HepG2 (cell line): ENCODE measurements at regions not wholly inside any gene's neighbourhood (a gene's known extent, or its start where the extent isn't known, plus 50 kb on each side); places are given as distances from the start of the nearest gene placed in this dataset.

Experiments
- CBX1 ChIP-seq: IDR thresholded peaks from one replicate; pipeline ENCODE4 v1.6.1; 2016; ENCODE audit warnings: antibody characterized with exemption, low read depth
- CEBPZ ChIP-seq: IDR thresholded peaks from 2 replicates; pipeline ENCODE4 v1.6.1; 2012; ENCODE audit warnings: low read length, improper control_type of control experiment
- CTCF ChIP-seq: sonication (generic); formaldehyde crosslinking; IDR thresholded peaks from 2 replicates; pipeline ENCODE4 v1.5.0; 2020; ENCODE audit warnings: mild to moderate bottlenecking, missing genetic modification reagents, moderate library complexity
- FOXK2 ChIP-seq: fragments of 450-650 bp; IDR thresholded peaks from 2 replicates; pipeline ENCODE4 v1.6.1; 2016
- MAFG ChIP-seq: sonication (generic); formaldehyde crosslinking; IDR thresholded peaks from 2 replicates; pipeline ENCODE4 v1.5.1; 2020; ENCODE audit warnings: mild to moderate bottlenecking, missing genetic modification reagents
- MIER3 ChIP-seq: IDR thresholded peaks from 2 replicates; pipeline ENCODE4 v1.6.1; 2016; ENCODE audit warnings: missing compliant biosample characterization, borderline replicate concordance
- MXI1 ChIP-seq: IDR thresholded peaks from 3 replicates; pipeline ENCODE4 v1.6.1; 2012; ENCODE audit warnings: low read depth, low read length, inconsistent platforms, borderline replicate concordance
- NCOR1 ChIP-seq: fragments of 200-600 bp; sonication (generic); IDR thresholded peaks from 2 replicates; pipeline ENCODE4 v1.7.0; 2017; ENCODE audit warnings: antibody characterized with exemption, low read length, borderline replicate concordance
- NR2F6 ChIP-seq, 2 experiments: IDR thresholded peaks; 2 replicates each; pipeline ENCODE4 v1.6.1; 2016; ENCODE audit warnings: antibody characterized with exemption in 1 of 2, mild to moderate bottlenecking in 1 of 2
- PBX3 ChIP-seq: sonication (generic); formaldehyde crosslinking; IDR thresholded peaks from 2 replicates; pipeline ENCODE4 v1.8.1; 2023; ENCODE audit warnings: missing genetic modification reagents, inconsistent platforms, borderline replicate concordance
- POLR2A ChIP-seq, 2 experiments: IDR thresholded peaks; 2 replicates each; pipeline ENCODE4 v1.6.1; 2011; ENCODE audit warnings: low read depth in 2 of 2, low read length in 2 of 2, mild to moderate bottlenecking in 1 of 2, moderate library complexity in 1 of 2; ENCODE audit not compliant: insufficient read depth in 1 of 2
- SP4 ChIP-seq: sonication (generic); formaldehyde crosslinking; IDR thresholded peaks from 2 replicates; pipeline ENCODE4 v1.8.1; 2023; ENCODE audit warnings: mild to moderate bottlenecking, missing genetic modification reagents
- ZNF235 ChIP-seq: sonication (generic); formaldehyde crosslinking; IDR thresholded peaks from 2 replicates; pipeline ENCODE4 v1.8.1; 2023; ENCODE audit warnings: mild to moderate bottlenecking, missing genetic modification reagents, borderline replicate concordance

- TF ChIP-seq PBX3 (no peak), ZNF235 (no peak), CTCF (CRISPR knock-in tag) (no peak), SP4 (CRISPR knock-in tag) (no peak), CBX1 (no peak), MIER3 (CRISPR knock-in tag) (no peak), MAFG (CRISPR knock-in tag) (no peak), NR2F6 (IDR thresholded peaks at IDR 0.05) (no peak), NR2F6 (CRISPR knock-in tag; IDR thresholded peaks at IDR 0.05) (no peak), MXI1 (no peak), POLR2A (IDR thresholded peaks at IDR 0.05; ENCODE audit: insufficient read depth in 1 of 2, low read depth in 2 of 2, low read length in 2 of 2) (no peak), FOXK2 (no peak), NCOR1 (no peak), CEBPZ (no peak)
Measured at GRCh38 chr7:118711688-118712087, 487.2 kb downstream of the ANKRD7 start.
